A549 (cell line): ENCODE measurements at regions not wholly inside any gene's neighbourhood (a gene's known extent, or its start where the extent isn't known, plus 50 kb on each side); places are given as distances from the start of the nearest gene placed in this dataset.

Source experiments
- HOXA7 ChIP-seq: fragments of 250-450 bp; sonication (Bioruptor Pico); IDR thresholded peaks from 2 replicates; pipeline ENCODE4 v1.5.0; 2020; ENCODE audit warnings: mild to moderate bottlenecking, moderate library complexity
- TF ChIP-seq, protein P1 (sequence below): fragments of >200 bp; sonication (Bioruptor Twin); formaldehyde crosslinking; IDR thresholded peaks from 3 replicates; pipeline ENCODE4 v1.5.1; 2016

DNA sequence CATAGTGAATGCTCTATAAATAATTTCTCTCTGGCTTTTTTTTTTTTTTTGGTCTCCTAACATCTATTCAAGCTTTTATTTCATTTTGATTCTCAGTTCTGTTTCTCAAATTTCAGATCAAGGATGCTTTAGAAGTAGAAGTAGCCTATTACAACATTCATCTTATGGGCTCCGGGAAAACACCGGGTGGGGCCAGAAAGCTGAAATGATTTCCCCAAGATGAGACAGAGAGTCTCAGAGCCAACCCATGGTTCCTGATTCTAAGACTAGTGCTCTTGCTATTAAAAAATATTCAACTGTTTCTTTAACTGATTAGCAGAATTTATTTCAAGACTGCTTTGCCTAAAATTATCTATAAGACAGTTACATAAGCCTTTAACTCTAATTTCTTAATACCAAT, 147.2 kb upstream of the CCDC68 start:
- no peak for TF ChIP-seq HOXA7
- TF ChIP-seq, protein P1, sequence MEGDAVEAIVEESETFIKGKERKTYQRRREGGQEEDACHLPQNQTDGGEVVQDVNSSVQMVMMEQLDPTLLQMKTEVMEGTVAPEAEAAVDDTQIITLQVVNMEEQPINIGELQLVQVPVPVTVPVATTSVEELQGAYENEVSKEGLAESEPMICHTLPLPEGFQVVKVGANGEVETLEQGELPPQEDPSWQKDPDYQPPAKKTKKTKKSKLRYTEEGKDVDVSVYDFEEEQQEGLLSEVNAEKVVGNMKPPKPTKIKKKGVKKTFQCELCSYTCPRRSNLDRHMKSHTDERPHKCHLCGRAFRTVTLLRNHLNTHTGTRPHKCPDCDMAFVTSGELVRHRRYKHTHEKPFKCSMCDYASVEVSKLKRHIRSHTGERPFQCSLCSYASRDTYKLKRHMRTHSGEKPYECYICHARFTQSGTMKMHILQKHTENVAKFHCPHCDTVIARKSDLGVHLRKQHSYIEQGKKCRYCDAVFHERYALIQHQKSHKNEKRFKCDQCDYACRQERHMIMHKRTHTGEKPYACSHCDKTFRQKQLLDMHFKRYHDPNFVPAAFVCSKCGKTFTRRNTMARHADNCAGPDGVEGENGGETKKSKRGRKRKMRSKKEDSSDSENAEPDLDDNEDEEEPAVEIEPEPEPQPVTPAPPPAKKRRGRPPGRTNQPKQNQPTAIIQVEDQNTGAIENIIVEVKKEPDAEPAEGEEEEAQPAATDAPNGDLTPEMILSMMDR: no peak
